Cardiac muscle cell (in vitro differentiated cells and primary cell): ENCODE measurements at regions not wholly inside any gene's neighbourhood (a gene's known extent, or its start where the extent isn't known, plus 50 kb on each side); places are given as distances from the start of the nearest gene placed in this dataset.

Source experiments
- DNase-seq, 2 donors: peaks; one replicate each; pipeline versions ENCODE4 v3.0.0 to v3.0.0-alpha.2; 2010 to 2017; ENCODE audit warnings: low read depth in 1 of 2, low spot score in 1 of 2
- H3K27ac ChIP-seq: fragments of 200-600 bp; sonication (generic); 2 replicates; pipeline ENCODE4 v1.5.1; 2016
- H3K27me3 ChIP-seq: fragments of 200-600 bp; sonication (generic); 2 replicates; pipeline ENCODE4 v1.6.0; 2016; ENCODE audit warnings: control low read depth
- H3K36me3 ChIP-seq: fragments of 200-600 bp; sonication (generic); 2 replicates; pipeline ENCODE4 v1.5.1; 2016; ENCODE audit warnings: control low read depth
- H3K4me1 ChIP-seq: fragments of 200-600 bp; sonication (generic); 2 replicates; pipeline ENCODE4 v1.8.1; 2017; ENCODE audit warnings: low read depth, mild to moderate bottlenecking, mixed run types
- H3K4me3 ChIP-seq: fragments of 200-600 bp; sonication (generic); 2 replicates; pipeline ENCODE4 v1.5.1; 2016; ENCODE audit warnings: mild to moderate bottlenecking
- H3K9me3 ChIP-seq: fragments of 200-600 bp; sonication (generic); 2 replicates; pipeline ENCODE4 v1.5.1; 2017; ENCODE audit warnings: low read depth, mild to moderate bottlenecking, control low read depth
- CTCF ChIP-seq: IDR thresholded peaks from 2 replicates; pipeline ENCODE4 v1.5.1; 2012; ENCODE audit warnings: low read depth, mild to moderate bottlenecking, low read length

DNA sequence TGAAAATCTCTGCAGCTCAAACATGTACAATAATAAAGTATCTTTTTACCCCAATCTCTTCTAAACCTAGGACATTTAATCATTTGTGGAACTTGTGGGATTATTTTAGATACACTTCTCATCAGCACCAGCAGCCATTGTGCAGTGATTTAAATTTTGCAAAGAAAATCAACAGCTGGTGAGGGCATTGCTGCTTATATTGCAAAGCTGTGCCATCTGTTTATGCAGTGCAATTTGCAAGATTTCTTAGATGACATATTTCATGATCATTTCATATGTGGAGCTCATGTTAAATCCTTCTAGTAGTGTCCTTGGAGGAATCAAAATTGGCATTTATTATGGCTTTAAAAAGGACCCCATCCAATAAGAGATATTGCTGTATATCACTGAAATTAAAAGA is 320.7 kb downstream of the BTG1 start:
- no peak for DNase-seq
- no peak for TF ChIP-seq CTCF
- Histone ChIP-seq H3K9me3 (no peaks in the 10 kb centered on the region), H3K27ac (no peak overlapping the region), H3K4me3 (no peak overlapping the region), H3K27me3 (no peaks in the 10 kb centered on the region), H3K36me3 (no peaks in the 10 kb centered on the region), H3K4me1 (peaks cover 4% of the 10 kb centered on the region)

- Histone ChIP-seq H3K36me3 (no peaks in the 10 kb centered on the region), H3K27me3 (no peaks in the 10 kb centered on the region), H3K9me3 (no peaks in the 10 kb centered on the region), H3K4me3 (no peak overlapping the region), H3K27ac (no peak overlapping the region), H3K4me1 (no peaks in the 10 kb centered on the region)
- DNase-seq = no peak
- no peak for TF ChIP-seq CTCF
These were observed 326.6 kb downstream of the BTG1 start for GRCh38 chr12:91819132-91819447.

DNA sequence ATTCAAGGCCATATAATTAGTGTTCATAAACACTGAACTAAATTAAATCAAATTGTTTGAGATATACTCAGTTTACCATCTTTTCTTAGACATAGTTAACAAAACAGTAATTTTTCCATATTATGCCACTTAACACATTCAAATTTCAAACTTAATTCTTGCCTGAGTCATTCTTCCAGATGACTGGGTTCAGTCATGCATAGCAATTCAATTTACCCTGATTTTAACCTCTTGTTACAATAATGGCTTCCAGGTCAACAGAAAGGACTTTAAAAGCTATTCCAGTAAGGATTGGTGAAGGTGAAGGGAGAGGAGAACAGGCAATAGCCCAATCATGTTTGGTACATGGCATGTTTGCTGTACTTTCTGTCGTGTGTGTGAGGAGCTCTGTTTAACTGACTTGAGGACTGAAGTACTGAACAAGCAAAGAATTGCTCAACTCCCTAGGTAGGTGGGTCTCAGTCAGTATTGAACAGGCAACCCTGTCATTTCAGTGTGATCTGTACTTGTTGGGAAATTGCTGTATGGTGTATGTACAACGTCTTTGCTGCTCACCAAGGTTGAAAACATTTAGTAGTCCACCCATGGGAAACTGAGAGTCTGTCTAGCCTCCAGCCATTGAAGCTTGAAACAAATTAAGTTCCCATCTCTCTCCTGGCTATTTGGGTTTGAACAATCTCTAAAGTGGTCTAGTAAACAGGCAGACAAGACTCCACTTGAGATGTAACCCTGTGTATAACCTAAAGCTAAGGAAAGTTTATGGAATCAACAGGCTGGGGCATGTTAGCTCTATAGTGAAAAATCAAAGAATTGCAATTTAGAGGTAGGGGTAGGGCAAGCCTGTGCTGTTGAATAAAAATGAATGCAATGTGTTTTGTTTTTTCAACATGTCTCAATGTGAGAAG is 327.2 kb downstream of the BTG1 start:
- TF ChIP-seq CTCF = no peak
- H3K27ac ChIP-seq = no peak overlapping the region
- H3K27me3 ChIP-seq = no peaks in the 10 kb centered on the region
- no peak overlapping the region for H3K4me3 ChIP-seq
- H3K36me3 ChIP-seq = no peaks in the 10 kb centered on the region
- no peaks in the 10 kb centered on the region for H3K4me1 ChIP-seq
- DNase-seq = no peak
- no peaks in the 10 kb centered on the region for H3K9me3 ChIP-seq

DNA sequence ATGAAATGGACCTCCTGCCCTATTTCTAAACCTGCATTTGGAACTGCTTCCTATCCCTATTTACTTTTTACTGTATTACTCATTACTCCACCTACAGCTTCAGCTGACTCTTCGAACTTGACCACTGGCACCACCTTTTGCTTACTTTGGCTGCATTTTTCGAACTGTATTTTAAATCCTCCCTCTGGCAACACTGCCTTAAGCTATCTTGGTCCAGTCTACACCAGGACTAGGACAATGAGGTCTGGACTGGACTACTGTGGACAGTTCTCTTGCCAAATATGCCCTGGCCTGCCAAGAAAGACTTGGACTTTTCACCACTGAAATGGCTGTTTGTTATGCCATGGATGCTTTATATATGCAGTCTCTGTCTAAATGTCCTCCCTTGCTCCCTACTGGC is 328.1 kb downstream of the BTG1 start:
- no peaks in the 10 kb centered on the region for H3K9me3 ChIP-seq
- no peaks in the 10 kb centered on the region for H3K4me1 ChIP-seq
- no peaks in the 10 kb centered on the region for H3K27me3 ChIP-seq
- no peak overlapping the region for H3K27ac ChIP-seq
- TF ChIP-seq CTCF = no peak
- DNase-seq = no peak
- no peaks in the 10 kb centered on the region for H3K36me3 ChIP-seq
- no peak overlapping the region for H3K4me3 ChIP-seq

- Histone ChIP-seq H3K36me3 (no peaks in the 10 kb centered on the region), H3K27me3 (no peaks in the 10 kb centered on the region), H3K4me1 (no peaks in the 10 kb centered on the region), H3K9me3 (no peaks in the 10 kb centered on the region), H3K4me3 (no peak overlapping the region), H3K27ac (no peak overlapping the region)
- DNase-seq = no peak
- TF ChIP-seq CTCF = no peak
These were observed 331.9 kb downstream of the BTG1 start for GRCh38 chr12:91813701-91814100.
